Fibroblast of peridontal ligament (primary cell): ENCODE measurements at regions not wholly inside any gene's neighbourhood (a gene's known extent, or its start where the extent isn't known, plus 50 kb on each side); places are given as distances from the start of the nearest gene placed in this dataset.

ENCODE experiments used
- DNase-seq: peaks from one replicate; pipeline ENCODE4 v3.0.0-alpha.2; 2010; ENCODE audit errors: extremely low read depth

DNA sequence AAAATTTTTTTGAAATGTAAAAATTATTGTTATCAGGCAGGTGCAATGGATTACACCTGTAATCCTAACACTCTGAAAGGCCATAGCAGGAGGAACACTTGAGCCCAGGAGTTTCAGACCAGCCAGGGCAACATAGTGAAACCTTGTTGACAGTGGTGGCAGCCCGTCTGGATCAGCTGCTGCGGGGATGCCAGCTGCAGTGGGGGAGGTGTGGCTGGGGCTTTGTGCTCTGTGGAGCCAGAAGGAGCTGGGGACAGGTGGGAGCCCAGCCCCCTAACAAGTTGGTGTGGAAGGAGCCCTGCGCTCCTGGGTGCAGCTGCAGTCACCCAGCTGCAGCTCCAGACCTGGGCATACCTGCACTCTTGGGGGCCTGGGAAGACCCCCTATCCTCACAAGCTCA lies 182.4 kb upstream of the MC4R start:
- no peak for DNase-seq

DNA sequence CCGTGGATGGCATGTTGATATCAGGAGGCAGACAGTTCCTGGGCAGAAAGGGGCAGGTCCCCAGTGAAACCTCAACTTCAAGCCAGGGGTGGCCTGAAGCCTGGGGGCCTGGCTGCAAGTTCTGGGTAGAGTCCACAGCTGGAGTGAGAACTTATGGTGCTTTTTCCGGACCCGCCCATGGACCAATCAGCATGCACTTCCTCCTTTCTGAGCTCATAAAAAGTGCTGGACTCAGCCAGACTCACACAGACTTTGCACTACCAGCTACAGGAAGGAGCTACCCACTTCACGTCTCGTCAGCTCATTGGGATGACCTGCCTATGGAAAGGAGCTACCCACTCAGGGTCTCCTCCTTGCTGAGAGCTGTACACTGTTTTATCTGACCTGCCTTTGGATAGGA lies 183.1 kb upstream of the MC4R start:
- DNase-seq: no peak

DNA sequence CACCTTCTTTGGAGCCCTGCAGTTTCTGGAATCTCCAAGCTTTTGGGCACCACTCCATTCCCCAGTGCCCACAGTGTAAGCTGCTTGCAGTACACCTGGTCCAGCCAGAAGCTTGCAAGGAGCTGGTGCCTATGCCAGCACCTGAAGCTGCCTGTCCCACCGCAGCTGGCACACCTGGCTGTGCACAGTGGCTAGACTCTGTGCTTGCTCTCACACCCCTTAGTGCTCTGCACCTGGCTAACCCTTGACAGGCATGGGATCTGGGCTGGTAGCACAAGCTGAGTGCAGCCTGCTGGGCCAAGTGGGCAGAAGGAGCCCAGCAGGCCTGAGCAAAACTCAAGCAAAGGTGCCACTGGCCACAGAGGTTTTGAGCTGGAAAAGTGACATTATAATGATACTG lies 183.8 kb upstream of the MC4R start:
- no peak for DNase-seq

DNA sequence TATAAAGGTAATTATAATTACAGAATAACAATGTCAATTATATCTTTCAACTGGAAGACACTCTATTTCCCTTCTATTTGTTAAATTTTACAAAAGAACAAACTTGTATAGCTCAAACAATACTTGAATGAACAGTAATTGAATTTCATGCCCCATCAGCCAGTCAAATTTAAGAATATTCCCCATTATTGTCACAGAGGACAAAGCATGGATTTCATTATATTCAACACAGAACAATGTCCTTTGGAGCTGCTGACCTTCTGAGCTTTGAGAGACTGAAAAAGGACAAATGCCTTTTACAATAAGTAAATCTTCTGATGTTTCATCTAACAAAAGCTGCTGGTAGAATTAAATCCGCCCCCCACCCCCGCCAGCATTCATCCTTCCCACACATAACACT lies 187.5 kb upstream of the MC4R start:
- no peak for DNase-seq

DNA sequence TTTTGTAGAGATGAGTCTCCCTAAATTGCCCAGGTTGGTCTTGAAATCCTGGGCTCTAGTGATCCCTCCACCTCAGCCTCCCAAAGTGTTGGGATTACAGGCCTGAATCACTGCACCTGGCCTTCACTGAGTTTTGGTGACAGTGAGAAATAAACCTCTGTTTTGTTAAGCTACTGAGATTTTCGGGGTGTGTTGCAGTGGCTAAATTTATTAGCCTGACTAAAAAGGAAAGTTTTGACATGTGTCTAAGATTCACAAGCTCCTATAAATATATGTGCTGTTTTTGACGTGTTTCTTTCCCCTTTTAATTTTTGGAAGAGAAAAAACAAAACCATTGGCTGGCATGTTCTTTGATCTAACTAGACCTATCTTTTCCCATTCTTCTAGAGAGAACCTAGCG lies 190.5 kb upstream of the MC4R start:
- DNase-seq: no peak

DNA sequence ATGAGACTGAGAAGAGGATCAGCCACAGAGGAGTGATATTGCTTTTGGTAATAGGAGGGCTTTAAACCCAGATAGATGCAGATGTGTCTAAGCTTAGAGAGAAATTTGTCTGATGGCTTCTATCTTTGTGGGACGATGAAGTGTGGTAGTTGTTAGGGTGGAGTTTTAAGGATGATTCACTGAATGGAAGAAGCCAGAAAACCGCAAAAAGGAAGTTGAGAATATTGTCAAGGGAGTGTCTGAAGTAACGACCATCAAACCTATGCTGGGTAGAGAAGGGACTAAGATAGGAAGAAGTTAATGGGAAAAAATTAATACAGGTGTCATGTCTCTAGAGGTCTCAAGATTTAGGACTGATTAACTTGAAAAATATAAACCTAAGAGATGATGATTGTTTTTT lies 195.6 kb upstream of the MC4R start:
- no peak for DNase-seq

DNA sequence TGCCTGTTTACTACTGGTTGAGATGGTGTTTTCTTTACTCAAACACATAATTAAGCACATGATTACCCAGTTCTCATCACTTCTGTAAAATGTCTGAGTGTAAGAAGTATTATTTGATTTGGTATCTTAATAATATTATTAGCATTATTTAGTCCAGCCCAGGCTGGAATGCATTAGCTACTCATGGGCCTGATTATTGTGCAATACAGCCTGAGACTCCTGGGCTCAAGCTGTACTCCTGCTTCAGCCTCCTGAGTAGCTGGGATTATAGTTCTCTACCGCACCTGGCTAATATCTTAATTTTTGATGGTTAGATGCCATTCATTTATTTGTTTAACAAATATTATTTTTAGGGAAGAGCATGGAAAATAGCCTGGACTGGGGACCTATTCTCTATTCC lies 197.6 kb upstream of the MC4R start:
- no peak for DNase-seq

DNA sequence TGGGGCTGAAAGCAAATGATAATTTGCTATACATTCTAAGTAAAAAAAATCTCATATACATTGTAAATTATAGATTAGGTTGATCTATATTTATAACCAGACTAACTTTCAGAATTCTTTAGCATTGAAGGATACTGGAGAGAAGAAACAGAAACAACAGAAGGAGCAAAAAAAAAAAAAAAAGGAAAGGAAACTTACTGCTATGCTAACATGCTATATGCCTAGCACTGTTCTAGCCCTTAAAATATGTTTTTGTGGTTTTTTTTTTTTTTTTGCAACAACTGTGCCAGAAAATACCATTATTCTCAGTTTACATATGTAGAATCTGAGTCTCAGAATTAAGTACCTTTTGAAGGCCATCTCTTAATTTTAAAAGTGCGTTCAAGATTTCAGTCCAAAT lies 204.9 kb upstream of the MC4R start:
- DNase-seq: no peak

DNA sequence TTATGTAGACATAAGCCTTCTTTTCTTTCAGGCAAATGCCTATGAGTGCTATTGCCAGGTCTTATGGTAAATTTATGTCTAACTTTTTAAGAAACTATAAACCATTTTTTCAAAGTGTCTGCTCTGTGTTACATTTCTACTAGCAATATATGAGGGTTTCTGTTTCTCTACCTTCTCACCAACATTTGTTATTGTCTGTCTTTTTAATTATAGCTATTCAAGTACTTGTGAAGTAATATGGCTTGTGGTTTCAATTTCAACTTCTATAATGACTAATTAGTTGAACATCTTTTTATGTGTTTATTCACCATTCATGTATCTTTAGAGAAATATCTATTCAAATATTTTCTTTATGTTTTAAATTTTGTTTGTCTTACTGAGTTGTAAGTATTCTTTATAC lies 213.1 kb upstream of the MC4R start:
- no peak for DNase-seq

DNA sequence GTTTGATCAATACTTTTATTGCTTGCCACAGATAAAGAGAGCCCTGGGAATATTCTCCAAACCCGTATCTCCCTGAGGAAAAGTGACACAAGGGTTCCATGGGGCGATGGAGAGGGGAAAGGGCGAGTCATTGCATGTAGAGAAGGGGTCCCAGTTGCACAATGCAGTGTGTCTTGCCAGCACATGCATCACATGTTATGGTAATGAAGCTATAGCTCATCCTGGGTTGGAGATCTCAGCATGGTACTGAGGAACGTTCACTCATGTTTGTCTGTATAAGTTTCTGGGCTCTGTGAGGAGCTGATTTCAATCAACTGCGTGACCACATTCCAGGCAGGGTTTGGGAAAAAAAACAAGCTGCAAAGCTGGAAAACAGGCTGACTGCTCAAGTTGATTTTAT lies 220.7 kb upstream of the MC4R start:
- no peak for DNase-seq

DNA sequence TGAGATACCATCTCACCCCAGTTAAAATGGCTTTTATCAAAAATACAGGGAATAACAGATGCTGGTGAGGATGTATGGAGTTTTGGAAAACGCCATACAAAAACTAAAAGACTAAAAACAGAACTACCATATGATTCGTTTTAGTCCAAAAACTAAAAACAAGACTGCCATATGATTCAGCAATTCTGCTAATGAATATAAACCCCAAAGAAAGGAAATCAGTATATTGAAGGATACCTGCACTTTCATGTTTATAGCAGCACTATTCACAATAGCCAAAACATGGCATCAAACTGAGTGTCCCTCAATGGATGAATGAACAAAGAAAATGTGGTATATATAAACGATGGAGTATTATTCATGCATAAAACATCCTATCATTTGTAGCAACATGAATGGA lies 224.4 kb upstream of the MC4R start:
- DNase-seq: no peak

DNA sequence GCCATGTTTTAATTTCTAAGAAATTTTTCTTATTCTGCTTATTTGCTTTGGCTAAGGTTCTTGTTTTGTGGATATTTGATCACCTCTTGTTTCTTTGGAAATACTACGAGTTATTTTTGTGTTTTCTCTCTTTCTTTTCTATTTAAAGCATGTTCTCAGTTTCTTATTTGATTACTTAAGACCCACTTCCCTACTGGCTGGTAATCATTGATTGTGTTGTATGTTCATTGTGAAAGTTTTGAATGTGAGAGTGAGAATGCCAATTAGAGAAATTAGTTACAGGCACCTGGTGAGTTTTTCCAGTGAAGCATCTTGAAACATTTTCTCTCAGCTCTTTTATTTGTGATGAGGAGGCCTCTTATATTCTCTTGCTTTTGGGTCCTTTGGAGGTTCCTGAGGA lies 226.7 kb upstream of the MC4R start:
- DNase-seq: no peak

DNA sequence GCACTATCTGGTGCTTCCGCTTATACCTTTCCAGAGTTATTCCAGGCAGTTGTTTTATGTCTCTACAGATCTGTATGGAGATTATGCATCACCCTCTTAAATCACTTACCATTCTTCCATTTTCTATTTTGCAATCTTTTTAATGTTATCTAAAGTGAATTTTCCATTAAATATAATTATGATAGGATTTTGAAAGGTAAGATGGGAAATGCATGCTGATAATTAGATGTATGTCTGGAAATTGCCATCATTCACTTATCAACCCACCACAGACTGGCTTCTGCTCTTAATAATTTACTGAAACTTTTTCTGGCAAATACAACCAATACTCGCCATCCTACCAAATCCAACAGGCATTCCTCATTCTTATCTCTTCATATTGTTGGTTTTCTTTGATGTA lies 227.4 kb upstream of the MC4R start:
- DNase-seq: no peak

DNA sequence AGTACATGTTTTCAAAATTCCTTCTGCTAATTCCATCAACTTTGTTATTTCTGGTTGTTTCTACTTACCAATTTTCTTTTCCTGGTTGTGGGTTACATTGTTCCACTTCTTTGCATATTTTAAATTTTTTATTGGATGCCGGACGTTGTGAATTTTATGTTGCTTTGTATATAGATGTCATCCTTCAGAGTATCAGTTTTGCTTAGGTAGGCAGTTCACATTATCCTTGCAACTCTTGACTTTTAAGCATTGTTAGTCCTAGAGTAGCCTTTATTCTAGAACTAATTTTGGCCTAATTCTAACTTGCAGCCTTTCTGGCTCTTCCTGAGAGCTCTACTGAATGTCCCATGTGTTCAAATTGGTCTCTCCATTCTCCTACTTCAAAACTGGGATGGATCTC lies 228.7 kb upstream of the MC4R start:
- no peak for DNase-seq

DNA sequence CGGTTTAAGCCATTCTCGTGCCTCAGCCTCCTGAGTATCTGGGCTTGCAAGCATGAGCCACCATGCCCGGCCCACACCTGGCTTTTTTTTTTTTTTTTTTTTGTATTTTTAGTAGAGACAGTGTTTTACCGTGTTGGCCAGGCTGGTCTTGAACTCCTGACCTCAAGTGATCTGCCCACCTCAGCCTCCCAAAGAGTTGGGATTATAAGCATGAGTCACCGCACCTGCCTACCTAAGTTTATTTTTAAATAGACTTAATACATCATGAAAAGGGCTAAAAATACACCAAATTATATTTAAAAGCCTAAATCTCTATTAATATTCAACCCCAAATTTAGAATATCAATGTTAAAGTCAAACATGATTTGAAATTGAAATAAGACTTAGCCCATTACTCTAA lies 250.8 kb upstream of the MC4R start:
- DNase-seq: no peak

DNA sequence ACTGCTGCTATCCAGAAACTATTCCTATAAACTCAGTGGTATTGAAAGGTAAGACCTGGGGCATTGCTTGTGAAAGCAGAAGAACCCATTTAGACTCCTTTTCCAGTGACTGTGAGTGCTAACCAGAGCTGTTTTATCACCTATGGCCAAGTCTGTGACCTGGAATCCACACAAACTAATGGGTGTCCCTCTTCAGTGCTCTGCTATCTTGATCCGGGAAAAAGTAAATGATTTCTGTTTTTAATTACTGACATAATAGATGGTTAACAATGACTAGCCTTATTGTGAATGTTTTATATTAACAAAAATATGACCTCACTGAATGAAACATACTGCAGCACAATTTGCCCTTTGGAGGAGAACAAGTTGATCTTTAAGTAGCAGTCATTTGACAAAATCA lies 251.6 kb upstream of the MC4R start:
- DNase-seq: no peak

DNA sequence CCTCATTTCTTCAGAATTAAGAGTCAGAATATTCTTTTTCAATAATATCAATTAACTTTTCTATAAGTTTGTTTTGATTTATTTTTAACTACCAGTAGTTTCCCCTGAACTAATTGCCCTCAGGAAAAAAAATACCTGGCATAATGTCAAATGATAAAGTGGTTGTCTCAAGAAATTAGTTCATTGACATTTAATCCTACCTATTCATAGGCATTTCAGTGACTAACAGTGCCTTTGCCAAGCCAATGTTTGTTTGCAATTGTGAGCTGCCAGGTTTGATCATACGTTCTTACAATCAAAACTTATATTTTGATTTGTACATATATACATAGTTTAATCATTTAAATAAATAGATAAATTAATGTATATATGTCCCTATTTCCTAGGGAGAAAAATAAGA lies 267.3 kb upstream of the MC4R start:
- no peak for DNase-seq

DNA sequence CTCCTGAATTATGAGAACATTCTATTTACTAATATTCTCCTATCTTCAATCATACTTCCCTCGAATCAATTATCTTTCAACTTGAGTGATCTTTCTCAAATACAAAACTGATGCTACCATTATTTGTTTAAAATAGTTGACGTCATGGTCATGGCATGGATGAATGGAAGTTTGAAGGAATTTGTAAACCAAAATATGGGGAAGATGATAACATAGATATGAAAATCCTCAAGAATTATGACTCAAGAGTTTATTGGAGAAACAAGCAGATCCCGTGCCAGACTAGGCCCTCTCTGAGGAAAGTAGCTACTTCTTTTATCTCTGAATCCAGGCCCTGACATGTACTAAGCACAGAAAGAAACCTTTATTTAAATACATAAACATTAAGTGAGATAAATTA lies 270.4 kb upstream of the MC4R start:
- DNase-seq: no peak

DNA sequence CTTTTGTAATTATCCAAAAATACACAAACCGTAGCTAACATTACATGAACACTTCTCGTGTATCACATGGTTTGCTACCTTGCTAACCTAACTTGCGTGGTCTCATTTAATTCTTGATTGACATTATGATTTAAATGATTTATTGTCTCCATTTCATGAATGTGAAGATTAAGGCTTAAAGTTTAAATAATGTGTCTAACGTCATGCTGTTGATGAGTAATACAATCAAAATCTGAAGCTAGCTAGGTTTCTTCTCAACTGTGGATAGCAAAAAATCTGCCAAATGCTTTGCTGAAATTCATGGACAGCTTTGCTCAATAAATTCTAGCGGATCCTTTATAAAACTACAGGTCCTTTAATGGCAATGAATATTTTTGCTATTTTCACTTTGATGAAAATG lies 274.1 kb upstream of the MC4R start:
- no peak for DNase-seq

DNA sequence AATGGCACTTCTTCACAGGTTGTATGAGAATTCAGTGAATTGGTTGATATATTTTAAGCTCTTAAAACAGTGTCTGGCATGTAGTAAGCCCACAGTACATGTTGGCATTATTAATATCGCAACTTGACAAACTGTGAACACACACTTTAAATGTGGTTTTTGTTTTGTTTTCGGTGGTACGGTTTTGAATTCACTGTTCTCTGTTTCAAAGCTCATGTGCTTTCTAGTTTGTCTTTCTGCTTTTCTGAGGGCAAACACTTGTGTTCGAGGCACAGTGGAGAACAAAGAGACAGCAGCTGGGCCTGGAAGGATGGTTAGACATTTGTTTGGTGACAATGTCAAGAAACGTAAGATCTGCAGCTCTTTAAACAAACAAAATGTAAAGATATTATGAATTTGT lies 276.5 kb upstream of the MC4R start:
- no peak for DNase-seq

DNA sequence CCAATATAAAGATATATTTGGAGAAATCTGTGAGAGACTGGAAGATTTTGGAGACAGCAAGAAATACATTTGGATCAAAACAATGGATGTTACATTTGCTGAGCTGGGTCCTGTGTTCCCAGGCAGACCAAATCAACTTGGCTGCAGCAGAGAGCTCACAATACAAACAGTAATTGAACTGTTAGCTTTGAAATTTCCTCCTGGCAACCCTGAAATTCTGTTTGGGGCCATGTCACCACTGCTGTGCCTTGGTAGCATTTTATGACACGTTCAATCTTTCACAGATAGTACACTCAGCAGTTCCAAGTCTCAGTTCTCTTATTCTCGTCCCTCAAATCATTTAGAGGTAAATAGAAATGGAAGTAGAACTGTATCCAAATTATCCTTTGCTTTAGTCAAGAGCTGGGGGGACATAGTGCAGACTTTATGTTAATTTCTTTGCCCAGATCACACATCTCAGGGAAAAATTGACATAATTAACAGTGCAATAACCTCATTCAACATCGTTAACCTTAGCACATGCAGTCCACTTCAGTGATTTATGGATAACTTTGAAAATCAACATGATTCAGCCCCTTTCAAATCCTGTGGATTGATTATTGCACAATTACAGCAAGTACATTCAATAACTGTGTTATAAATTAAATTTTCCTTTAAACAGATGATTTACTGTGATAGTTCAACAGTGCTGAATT lies 277.4 kb upstream of the MC4R start:
- DNase-seq: no peak

DNA sequence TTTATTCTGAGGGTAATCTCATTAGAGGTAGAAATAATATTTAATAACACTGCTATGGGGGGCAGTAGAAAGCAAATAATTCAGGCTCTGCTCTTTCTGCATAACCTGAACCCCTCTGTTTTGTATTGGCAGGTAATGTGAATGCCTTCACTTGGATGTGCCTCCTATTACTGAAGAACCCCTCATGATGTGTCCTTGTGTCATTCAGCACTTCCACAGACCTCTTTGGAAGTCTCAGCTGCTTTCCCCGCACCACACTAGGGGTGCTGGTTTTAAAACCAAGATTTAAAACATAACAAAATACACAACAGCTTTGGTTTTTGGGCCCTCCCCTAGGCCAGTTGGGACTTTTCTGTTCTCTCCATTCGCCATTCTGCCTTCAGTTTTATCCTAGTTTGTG lies 281.7 kb upstream of the MC4R start:
- DNase-seq: no peak

DNA sequence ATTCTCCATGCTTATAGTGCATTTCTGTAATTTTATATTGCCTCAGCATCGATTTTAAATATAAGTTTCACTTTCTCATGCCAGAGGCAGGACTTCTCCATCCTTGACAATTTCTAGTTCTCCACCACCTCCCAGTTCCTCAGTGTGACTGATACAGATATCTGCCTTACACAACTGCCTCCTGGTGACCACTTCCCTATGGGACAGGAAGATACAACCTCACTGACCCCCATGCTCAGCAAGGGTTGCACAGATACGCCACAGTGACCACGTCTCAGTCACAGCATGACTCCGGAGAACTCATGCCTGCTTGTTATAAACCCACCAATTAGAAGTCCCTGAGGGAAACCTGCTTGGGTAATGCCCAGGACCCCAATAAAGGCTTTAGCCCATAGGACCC lies 284.0 kb upstream of the MC4R start:
- DNase-seq: no peak

DNA sequence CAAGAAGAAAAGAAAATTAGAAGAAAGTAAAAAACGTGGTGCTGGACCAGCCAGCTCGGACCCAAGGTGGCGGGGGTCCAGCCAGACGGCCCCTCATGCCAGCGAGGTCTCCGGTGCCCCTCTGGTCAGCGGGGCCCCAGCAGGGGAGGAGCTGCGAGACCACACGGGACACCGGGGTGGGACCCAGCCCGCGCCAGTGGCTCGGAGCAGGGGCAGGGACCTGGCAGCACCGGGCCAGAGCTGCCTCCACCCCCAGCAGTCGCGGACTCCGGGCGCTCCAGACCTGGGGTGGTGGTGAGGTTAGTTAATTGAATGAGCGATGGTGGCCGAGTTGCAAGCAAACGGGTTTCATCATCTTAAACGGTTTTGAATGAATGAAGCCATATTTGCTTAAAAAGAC lies 289.9 kb upstream of the MC4R start:
- no peak for DNase-seq
